ENCODE measurements at regions not wholly inside any gene's neighbourhood (a gene's known extent, or its start where the extent isn't known, plus 50 kb on each side); places are given as distances from the start of the nearest gene placed in this dataset.

GRCh38 chr7:67463983-67464382, 467.4 kb downstream of the TYW1 start:
- Histone ChIP-seq H3K36me3 (no peaks in the 10 kb centered on the region), H3K4me1 (peaks cover 23% of the 10 kb centered on the region), H3K9me3 (no peaks in the 10 kb centered on the region), H3K4me3 (ENCODE audit: low read depth, low read length) (no peak overlapping the region), H3K27me3 (no peaks in the 10 kb centered on the region)
- no peak for TF ChIP-seq CTCF (IDR thresholded peaks at IDR 0.05; ENCODE audit: low read depth, low read length)
- DNase-seq = peak; percentile 70

- H3K4me3 ChIP-seq (ENCODE audit: low read depth, low read length) = no peak overlapping the region
- H3K9me3 ChIP-seq = no peaks in the 10 kb centered on the region
- no peak for DNase-seq
- no peaks in the 10 kb centered on the region for H3K27me3 ChIP-seq
- TF ChIP-seq CTCF (IDR thresholded peaks at IDR 0.05; ENCODE audit: low read depth, low read length) = no peak
- no peaks in the 10 kb centered on the region for H3K36me3 ChIP-seq
- H3K4me1 ChIP-seq = peaks cover 17% of the 10 kb centered on the region
Measured at GRCh38 chr7:67466109-67466508, 469.5 kb downstream of the TYW1 start.

- DNase-seq = no peak
- no peak for TF ChIP-seq CTCF (IDR thresholded peaks at IDR 0.05; ENCODE audit: low read depth, low read length)
- Histone ChIP-seq H3K4me1 (no peaks in the 10 kb centered on the region), H3K4me3 (ENCODE audit: low read depth, low read length) (no peak overlapping the region), H3K36me3 (no peaks in the 10 kb centered on the region), H3K27me3 (no peaks in the 10 kb centered on the region), H3K9me3 (no peaks in the 10 kb centered on the region)
Measured at GRCh38 chr7:67470256-67470751, 473.7 kb downstream of the TYW1 start.

- H3K36me3 ChIP-seq = no peaks in the 10 kb centered on the region
- no peaks in the 10 kb centered on the region for H3K9me3 ChIP-seq
- DNase-seq = no peak
- no peaks in the 10 kb centered on the region for H3K4me1 ChIP-seq
- TF ChIP-seq CTCF (IDR thresholded peaks at IDR 0.05; ENCODE audit: low read depth, low read length) = no peak
- no peaks in the 10 kb centered on the region for H3K27me3 ChIP-seq
- no peak overlapping the region for H3K4me3 ChIP-seq (ENCODE audit: low read depth, low read length)
Measured at GRCh38 chr7:67475293-67475692, 478.7 kb downstream of the TYW1 start.

GRCh38 chr7:67478066-67478465, 481.4 kb downstream of the TYW1 start:
- no peaks in the 10 kb centered on the region for H3K9me3 ChIP-seq
- H3K4me1 ChIP-seq = no peaks in the 10 kb centered on the region
- H3K4me3 ChIP-seq (ENCODE audit: low read depth, low read length) = no peak overlapping the region
- no peak for DNase-seq
- H3K36me3 ChIP-seq = no peaks in the 10 kb centered on the region
- no peaks in the 10 kb centered on the region for H3K27me3 ChIP-seq
- no peak for TF ChIP-seq CTCF (IDR thresholded peaks at IDR 0.05; ENCODE audit: low read depth, low read length)

- Histone ChIP-seq H3K4me1 (peaks cover 11% of the 10 kb centered on the region), H3K4me3 (ENCODE audit: low read depth, low read length) (peak overlapping the region; percentile 51), H3K36me3 (no peaks in the 10 kb centered on the region), H3K27me3 (no peaks in the 10 kb centered on the region), H3K9me3 (no peaks in the 10 kb centered on the region)
- DNase-seq = peak; percentile 74
- TF ChIP-seq CTCF (IDR thresholded peaks at IDR 0.05; ENCODE audit: low read depth, low read length) = peak; percentile 86
Measured at GRCh38 chr7:67484244-67484751, 487.7 kb downstream of the TYW1 start.
